Epithelial cell of proximal tubule (primary cell): ENCODE measurements at regions not wholly inside any gene's neighbourhood (a gene's known extent, or its start where the extent isn't known, plus 50 kb on each side); places are given as distances from the start of the nearest gene placed in this dataset.
A peak's percentile ranks its signal among the peaks of the same experiment; 100 is the strongest.

Source experiments
- DNase-seq: peaks from one replicate; pipeline ENCODE4 v3.0.0-alpha.2; 2011; ENCODE audit warnings: low read depth
- H3K4me3 ChIP-seq: 2 replicates; pipeline ENCODE4 v1.5.1; 2011; ENCODE audit warnings: low read depth, mild to moderate bottlenecking, low read length
- CTCF ChIP-seq: conservative IDR thresholded peaks from 2 replicates; pipeline ENCODE4 v1.5.1; 2012; ENCODE audit warnings: low read depth, mild to moderate bottlenecking, low read length

- H3K4me3 ChIP-seq: no peak overlapping the region
- DNase-seq: no peak
- no peak for TF ChIP-seq CTCF
Observed at GRCh38 chr21:15676935-15677334, 52.8 kb upstream of the USP25 start.

GRCh38 chr21:15679630-15680029 lies 50.2 kb upstream of the USP25 start:
- DNase-seq: no peak
- H3K4me3 ChIP-seq: no peak overlapping the region
- TF ChIP-seq CTCF: peak; percentile 29
